GM20431 (cell line): ENCODE measurements at regions not wholly inside any gene's neighbourhood (a gene's known extent, or its start where the extent isn't known, plus 50 kb on each side); places are given as distances from the start of the nearest gene placed in this dataset.

Source experiments
- in situ Hi-C: fragments of 300-500 bp; cut with MseI, MboI; formaldehyde crosslinking; loops from one replicate; pipeline ENCODE4 v1.15.0; 2020; ENCODE audit warnings: low sequenced_read_pairs; ENCODE audit not compliant: unreplicated experiment

- in situ Hi-C loops = no loop called here
Measured at GRCh38 chr11:15526859-15527450, 412.2 kb downstream of the INSC start.

GRCh38 chr11:15532432-15532831 lies 417.7 kb downstream of the INSC start:
- in situ Hi-C loops = no loop called here

- in situ Hi-C loops = no loop called here
Measured at GRCh38 chr11:15534266-15534665, 419.5 kb downstream of the INSC start.

GRCh38 chr11:15535414-15535813 lies 420.7 kb downstream of the INSC start:
- in situ Hi-C loops = no loop called here

GRCh38 chr11:15536438-15536837 lies 421.7 kb downstream of the INSC start:
- in situ Hi-C loops = no loop called here

GRCh38 chr11:15539645-15540044 lies 424.9 kb downstream of the INSC start:
- in situ Hi-C loops = no loop called here

- in situ Hi-C loops = no loop called here
Measured at GRCh38 chr11:15541079-15541478, 426.4 kb downstream of the INSC start.

GRCh38 chr11:15544353-15544752 lies 429.6 kb downstream of the INSC start:
- in situ Hi-C loops = no loop called here

GRCh38 chr11:15547685-15548084 lies 433.0 kb downstream of the INSC start:
- in situ Hi-C loops = no loop called here

- in situ Hi-C loops = no loop called here
Measured at GRCh38 chr11:15551901-15552851, 437.5 kb downstream of the INSC start.

GRCh38 chr11:15555161-15555560 lies 440.4 kb downstream of the INSC start:
- in situ Hi-C loops = no loop called here

- in situ Hi-C loops = no loop called here
Measured at GRCh38 chr11:15557457-15558230, 442.9 kb downstream of the INSC start.

- in situ Hi-C loops = no loop called here
Measured at GRCh38 chr11:15558513-15559181, 443.9 kb downstream of the INSC start.

GRCh38 chr11:15560689-15561467 lies 446.2 kb downstream of the INSC start:
- in situ Hi-C loops = no loop called here

- in situ Hi-C loops = no loop called here
Measured at GRCh38 chr11:15562230-15562629, 447.5 kb downstream of the INSC start.

- in situ Hi-C loops = no loop called here
Measured at GRCh38 chr11:15563054-15563453, 448.3 kb downstream of the INSC start.

- in situ Hi-C loops = no loop called here
Measured at GRCh38 chr11:15565880-15566279, 451.2 kb downstream of the INSC start.

GRCh38 chr11:15568440-15568839 lies 453.7 kb downstream of the INSC start:
- in situ Hi-C loops = no loop called here

GRCh38 chr11:15569305-15570025 lies 454.7 kb downstream of the INSC start:
- in situ Hi-C loops = no loop called here
